MM.1S (cell line): ENCODE measurements at regions not wholly inside any gene's neighbourhood (a gene's known extent, or its start where the extent isn't known, plus 50 kb on each side); places are given as distances from the start of the nearest gene placed in this dataset.

Source experiments
- DNase-seq: peaks from one replicate; pipeline ENCODE4 v3.0.0-alpha.2; 2015
- H2AFZ ChIP-seq: fragments of 300-600 bp; sonication (generic); 2 replicates; pipeline ENCODE4 v1.6.0; 2016; ENCODE audit warnings: antibody characterized with exemption, low read length
- H3F3A ChIP-seq: fragments of 300-600 bp; sonication (generic); 2 replicates; pipeline ENCODE4 v1.6.1; 2016; ENCODE audit warnings: mild to moderate bottlenecking, antibody characterized with exemption, low read length, moderate library complexity, mixed read lengths; ENCODE audit not compliant: insufficient read depth
- H3K27ac ChIP-seq: fragments of 300-600 bp; sonication (generic); 2 replicates; pipeline ENCODE4 v1.5.1; 2016; ENCODE audit warnings: mild to moderate bottlenecking, low read length
- H3K27me3 ChIP-seq: fragments of 300-600 bp; sonication (generic); replicated peaks from 2 replicates; pipeline ENCODE4 v1.6.0; 2016; ENCODE audit warnings: low read length; ENCODE audit not compliant: insufficient read depth
- H3K36me3 ChIP-seq: fragments of 300-600 bp; sonication (generic); replicated peaks from 2 replicates; pipeline ENCODE4 v1.6.1; 2016; ENCODE audit warnings: mild to moderate bottlenecking, low read length, mixed read lengths; ENCODE audit not compliant: insufficient read depth
- H3K4me1 ChIP-seq: fragments of 300-600 bp; sonication (generic); 2 replicates; pipeline ENCODE4 v1.6.1; 2016; ENCODE audit warnings: low read length, mixed read lengths
- H3K4me2 ChIP-seq: fragments of 300-600 bp; sonication (generic); 2 replicates; pipeline ENCODE4 v1.6.0; 2016; ENCODE audit warnings: low read depth, low read length
- H3K4me3 ChIP-seq: fragments of 300-600 bp; sonication (generic); 2 replicates; pipeline ENCODE4 v1.5.1; 2016; ENCODE audit warnings: low read length, mixed read lengths
- H3K79me2 ChIP-seq: fragments of 300-600 bp; sonication (generic); 2 replicates; pipeline ENCODE4 v1.6.1; 2016; ENCODE audit warnings: mixed run types, low read length, mixed read lengths
- H3K9ac ChIP-seq: fragments of 300-600 bp; sonication (generic); 2 replicates; pipeline ENCODE4 v1.6.1; 2016; ENCODE audit warnings: low read length, mixed read lengths
- H3K9me2 ChIP-seq: fragments of 300-600 bp; sonication (generic); replicated peaks from 2 replicates; pipeline ENCODE4 v1.6.1; 2016; ENCODE audit warnings: mild to moderate bottlenecking, low read length, mixed read lengths; ENCODE audit not compliant: insufficient read depth
- H3K9me3 ChIP-seq: fragments of 300-600 bp; sonication (generic); replicated peaks from 2 replicates; pipeline ENCODE4 v1.6.1; 2016; ENCODE audit warnings: mild to moderate bottlenecking, low read length, mixed read lengths; ENCODE audit not compliant: insufficient read depth
- H4K20me1 ChIP-seq: fragments of 300-600 bp; sonication (generic); 2 replicates; pipeline ENCODE4 v1.6.1; 2016; ENCODE audit warnings: mild to moderate bottlenecking, low read length, moderate library complexity, mixed read lengths; ENCODE audit not compliant: insufficient read depth
- CTCF ChIP-seq: fragments of 300-600 bp; sonication (generic); IDR thresholded peaks from 2 replicates; pipeline ENCODE4 v1.5.1; 2016; ENCODE audit warnings: antibody characterized with exemption, low read length, mixed read lengths
- EZH2 ChIP-seq: fragments of 300-600 bp; sonication (generic); optimal IDR thresholded peaks from 2 replicates; pipeline ENCODE3; 2017; ENCODE audit warnings: low read depth, mild to moderate bottlenecking, antibody characterized with exemption, low read length, mixed read lengths
- EZH2phosphoT487 ChIP-seq: fragments of 300-600 bp; sonication (generic); IDR thresholded peaks from 2 replicates; pipeline ENCODE4 v1.6.1; 2018; ENCODE audit warnings: antibody characterized with exemption, low read length

DNA sequence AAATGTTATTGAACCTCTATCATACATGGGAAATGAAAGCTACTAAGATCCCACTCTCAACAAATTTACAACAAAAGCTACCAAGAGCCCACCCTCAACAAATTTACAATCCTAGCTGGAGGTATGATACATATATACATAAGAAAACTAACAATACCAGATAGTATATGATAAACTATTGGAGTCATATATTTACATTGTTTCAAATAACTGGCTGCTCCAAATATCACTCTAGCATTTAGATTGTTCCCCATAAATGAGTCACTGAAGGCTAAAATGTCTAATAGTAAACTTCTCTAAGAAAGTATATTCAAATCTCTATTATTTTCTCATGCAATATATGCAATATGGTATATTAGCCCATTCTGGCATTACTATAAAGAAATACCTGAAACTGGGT lies 151.1 kb downstream of the TMEM161B start:
- H3K4me2 ChIP-seq = no peak overlapping the region
- no peaks in the 10 kb centered on the region for H3K36me3 ChIP-seq
- no peak overlapping the region for H3K27ac ChIP-seq
- no peaks in the 10 kb centered on the region for H4K20me1 ChIP-seq
- H3K4me3 ChIP-seq = no peak overlapping the region
- H3K9ac ChIP-seq = no peak overlapping the region
- no peaks in the 10 kb centered on the region for H3K79me2 ChIP-seq
- H3F3A ChIP-seq = no peaks in the 10 kb centered on the region
- H3K4me1 ChIP-seq = no peaks in the 10 kb centered on the region
- H3K9me2 ChIP-seq = no peaks in the 10 kb centered on the region
- H3K27me3 ChIP-seq = no peaks in the 10 kb centered on the region
- DNase-seq = no peak
- no peaks in the 10 kb centered on the region for H3K9me3 ChIP-seq
- TF ChIP-seq EZH2 = no peak
- no peak for TF ChIP-seq CTCF
- TF ChIP-seq EZH2phosphoT487 = no peak
- no peak overlapping the region for H2AFZ ChIP-seq

GRCh38 chr5:88116396-88116795 lies 152.2 kb downstream of the TMEM161B start:
- Histone ChIP-seq H2AFZ (no peak overlapping the region), H3K4me3 (no peak overlapping the region), H3K4me2 (no peak overlapping the region), H3K79me2 (no peaks in the 10 kb centered on the region), H4K20me1 (no peaks in the 10 kb centered on the region), H3K4me1 (no peaks in the 10 kb centered on the region), H3K9me2 (no peaks in the 10 kb centered on the region), H3F3A (no peaks in the 10 kb centered on the region), H3K9me3 (no peaks in the 10 kb centered on the region), H3K27ac (no peak overlapping the region), H3K9ac (no peak overlapping the region), H3K36me3 (no peaks in the 10 kb centered on the region), H3K27me3 (no peaks in the 10 kb centered on the region)
- no peak for TF ChIP-seq EZH2
- TF ChIP-seq EZH2phosphoT487 = no peak
- no peak for TF ChIP-seq CTCF
- DNase-seq = no peak

- Histone ChIP-seq H2AFZ (no peak overlapping the region), H4K20me1 (no peaks in the 10 kb centered on the region), H3F3A (no peaks in the 10 kb centered on the region), H3K9ac (no peak overlapping the region), H3K27ac (no peak overlapping the region), H3K9me3 (no peaks in the 10 kb centered on the region), H3K9me2 (no peaks in the 10 kb centered on the region), H3K4me1 (no peaks in the 10 kb centered on the region), H3K36me3 (no peaks in the 10 kb centered on the region), H3K4me3 (no peak overlapping the region), H3K27me3 (no peaks in the 10 kb centered on the region), H3K79me2 (no peaks in the 10 kb centered on the region), H3K4me2 (no peak overlapping the region)
- TF ChIP-seq CTCF (no peak), EZH2 (no peak), EZH2phosphoT487 (no peak)
- DNase-seq = no peak
Observed at GRCh38 chr5:88115211-88115610, 153.4 kb downstream of the TMEM161B start.
